RWPE1 (cell line): ENCODE measurements at regions not wholly inside any gene's neighbourhood (a gene's known extent, or its start where the extent isn't known, plus 50 kb on each side); places are given as distances from the start of the nearest gene placed in this dataset.
"Not testable (repeated sequence)": the region's sequence is repeated elsewhere in the genome, so short reads cannot be mapped to it uniquely, and the experiment has no call there.

ENCODE experiments used
- CTCF ChIA-PET: fragments of 350-600 bp; sonication (Branson Sonifier 250); formaldehyde crosslinking; extraction: SDS; loops from one replicate; lab custom pipeline; 2021; lab: Yijun Ruan, JAX
- POLR2A ChIA-PET: fragments of 400-600 bp; formaldehyde crosslinking; extraction: SDS; loops from one replicate; lab custom pipeline; 2020; ENCODE audit warnings: antibody characterized with exemption; ENCODE audit not compliant: low non-redundant PET; lab: Yijun Ruan, JAX
- DNase-seq: peaks from one replicate; pipeline ENCODE4 v3.0.0; 2012; ENCODE audit warnings: low spot score
- H3K27ac ChIP-seq: fragments of 450-650 bp; 2 replicates; pipeline ENCODE4 v1.5.1; 2017
- TF ChIP-seq, protein P1 (sequence below): fragments of 450-650 bp; conservative IDR thresholded peaks from 2 replicates; pipeline ENCODE4 v1.5.1; 2017; ENCODE audit warnings: low read depth, mild to moderate bottlenecking

GRCh38 chr5:118326481-118327045 lies 661.8 kb downstream of the DTWD2 start:
- CTCF ChIA-PET, result no interaction called here

GRCh38 chr5:118325931-118326330 lies 662.4 kb downstream of the DTWD2 start:
- TF ChIP-seq, protein P1, sequence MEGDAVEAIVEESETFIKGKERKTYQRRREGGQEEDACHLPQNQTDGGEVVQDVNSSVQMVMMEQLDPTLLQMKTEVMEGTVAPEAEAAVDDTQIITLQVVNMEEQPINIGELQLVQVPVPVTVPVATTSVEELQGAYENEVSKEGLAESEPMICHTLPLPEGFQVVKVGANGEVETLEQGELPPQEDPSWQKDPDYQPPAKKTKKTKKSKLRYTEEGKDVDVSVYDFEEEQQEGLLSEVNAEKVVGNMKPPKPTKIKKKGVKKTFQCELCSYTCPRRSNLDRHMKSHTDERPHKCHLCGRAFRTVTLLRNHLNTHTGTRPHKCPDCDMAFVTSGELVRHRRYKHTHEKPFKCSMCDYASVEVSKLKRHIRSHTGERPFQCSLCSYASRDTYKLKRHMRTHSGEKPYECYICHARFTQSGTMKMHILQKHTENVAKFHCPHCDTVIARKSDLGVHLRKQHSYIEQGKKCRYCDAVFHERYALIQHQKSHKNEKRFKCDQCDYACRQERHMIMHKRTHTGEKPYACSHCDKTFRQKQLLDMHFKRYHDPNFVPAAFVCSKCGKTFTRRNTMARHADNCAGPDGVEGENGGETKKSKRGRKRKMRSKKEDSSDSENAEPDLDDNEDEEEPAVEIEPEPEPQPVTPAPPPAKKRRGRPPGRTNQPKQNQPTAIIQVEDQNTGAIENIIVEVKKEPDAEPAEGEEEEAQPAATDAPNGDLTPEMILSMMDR, result no peak
- ChIA-PET POLR2A (no interaction called here), CTCF (interaction anchor here (0.6 kb wide), 1 partner anchor 27 kb away, joined by 4 read pairs; no protein-coding TSS in a partner anchor)
- no peak for DNase-seq
- H3K27ac ChIP-seq, result no peak overlapping the region

More at GRCh38 chr5:118326481-118327045, 661.8 kb downstream of the DTWD2 start:
- DNase-seq, result no peak
- H3K27ac ChIP-seq, result no peak overlapping the region
- POLR2A ChIA-PET, result no interaction called here
- TF ChIP-seq, protein P1, result no peak

DNA sequence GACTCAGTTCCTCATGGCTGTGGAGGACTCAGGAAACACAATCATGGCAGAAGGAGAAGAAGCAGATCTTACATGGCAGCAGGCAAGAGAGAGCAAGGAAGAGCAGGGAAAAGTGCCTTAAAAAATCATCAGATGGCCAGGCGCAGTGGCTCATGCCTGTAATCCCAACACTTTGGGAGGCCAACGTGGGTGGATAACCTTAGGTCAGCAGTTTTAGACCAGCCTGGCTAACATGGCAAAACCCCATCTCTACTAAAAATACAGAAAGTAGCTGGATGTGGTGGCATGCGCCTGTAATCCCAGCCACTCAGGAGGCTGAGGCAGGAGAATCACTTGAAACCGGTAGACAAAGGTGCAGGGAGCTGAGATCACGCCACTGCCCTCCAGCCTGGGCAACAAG lies 664.6 kb downstream of the DTWD2 start:
- POLR2A ChIA-PET, H3K27ac ChIP-seq, CTCF ChIA-PET, DNase-seq: not testable (repeated sequence)

- POLR2A ChIA-PET, result no interaction called here
- CTCF ChIA-PET, result no interaction called here
- no peak overlapping the region for H3K27ac ChIP-seq
- TF ChIP-seq, protein P1, result no peak
- DNase-seq, result no peak
Observed at GRCh38 chr5:118321081-118321480, 667.3 kb downstream of the DTWD2 start.

DNA sequence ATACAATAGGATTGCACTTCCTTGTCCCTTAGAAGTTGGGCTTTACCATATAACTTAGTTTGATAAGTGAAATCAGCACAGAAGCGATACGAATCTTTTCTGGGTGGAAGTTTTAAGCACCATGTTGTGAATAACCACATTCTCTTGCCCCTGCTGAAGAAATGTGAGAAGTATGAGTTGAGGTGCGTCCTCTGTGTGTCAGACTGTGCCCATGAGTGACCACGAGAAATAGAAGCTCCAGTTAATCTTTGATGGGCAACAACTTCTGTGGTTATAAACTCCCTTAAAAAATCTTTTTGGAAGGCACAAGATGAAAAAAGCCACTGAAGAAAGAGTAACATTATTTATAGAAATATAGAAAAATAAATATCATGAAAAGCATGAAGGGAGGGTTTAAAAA lies 668.2 kb downstream of the DTWD2 start:
- POLR2A ChIA-PET, result no interaction called here

DNA sequence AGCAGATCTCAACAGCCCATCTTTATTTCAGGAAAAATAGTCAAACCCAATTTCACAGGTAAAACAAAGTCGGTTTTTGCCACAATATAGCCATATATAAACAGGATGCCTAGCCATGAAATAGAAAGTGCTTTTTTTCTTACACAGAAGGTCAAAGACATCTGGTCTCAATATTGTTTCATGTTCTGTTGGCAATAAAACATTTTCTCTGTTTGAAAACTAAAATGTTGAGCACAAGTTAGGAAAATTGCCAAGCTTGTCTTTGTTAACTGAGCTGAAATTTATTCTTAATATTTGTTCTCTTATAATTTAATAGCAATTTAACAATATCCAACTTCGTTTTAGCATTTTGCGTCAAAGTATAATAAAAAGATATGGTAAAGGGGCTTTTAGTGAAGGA lies 673.4 kb downstream of the DTWD2 start:
- CTCF ChIA-PET, result interaction anchor here (0.6 kb wide), 1 partner anchor 1394 kb away, joined by 4 read pairs; no protein-coding TSS in a partner anchor

More for the DNA sequence above, 668.2 kb downstream of the DTWD2 start:
- DNase-seq, result no peak
- TF ChIP-seq, protein P1, result no peak
- CTCF ChIA-PET, result no interaction called here
- no peak overlapping the region for H3K27ac ChIP-seq

More for the DNA sequence above, 673.4 kb downstream of the DTWD2 start:
- no peak overlapping the region for H3K27ac ChIP-seq
- POLR2A ChIA-PET, result no interaction called here
- TF ChIP-seq, protein P1, result no peak
- no peak for DNase-seq
